Middle frontal gyrus (tissue), 1 donor: ENCODE measurements at regions not wholly inside any gene's neighbourhood (a gene's known extent, or its start where the extent isn't known, plus 50 kb on each side); places are given as distances from the start of the nearest gene placed in this dataset.
A peak's percentile ranks its signal among the peaks of the same experiment; 100 is the strongest.
"Not testable (repeated sequence)": the region's sequence is repeated elsewhere in the genome, so short reads cannot be mapped to it uniquely, and the experiment has no call there.

Source experiments
- DNase-seq: peaks from one replicate; pipeline ENCODE4 v3.0.0-alpha.2; 2015; ENCODE audit warnings: low spot score; ENCODE audit errors: extremely low spot score

DNA sequence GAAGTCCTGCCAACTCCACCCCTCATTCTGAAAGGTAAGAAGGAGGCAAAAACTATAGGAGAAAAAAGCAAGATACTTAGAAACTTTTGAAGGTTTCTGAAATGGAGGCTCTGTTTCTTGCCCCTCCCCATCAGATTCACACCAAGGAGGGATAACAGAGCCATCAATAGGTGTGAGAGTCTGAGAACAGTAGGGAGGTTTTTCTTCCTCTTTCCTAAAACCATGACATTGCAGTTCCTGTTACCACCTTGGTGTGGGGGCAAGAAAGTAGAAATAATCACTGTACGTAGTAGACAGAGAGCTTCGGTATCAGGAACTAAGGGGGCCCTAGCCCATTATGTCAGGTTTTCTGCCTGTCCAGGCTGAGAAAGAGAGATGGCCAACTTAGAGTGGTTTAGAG is 333.3 kb upstream of the SYNCRIP start:
- DNase-seq: no peak

DNA sequence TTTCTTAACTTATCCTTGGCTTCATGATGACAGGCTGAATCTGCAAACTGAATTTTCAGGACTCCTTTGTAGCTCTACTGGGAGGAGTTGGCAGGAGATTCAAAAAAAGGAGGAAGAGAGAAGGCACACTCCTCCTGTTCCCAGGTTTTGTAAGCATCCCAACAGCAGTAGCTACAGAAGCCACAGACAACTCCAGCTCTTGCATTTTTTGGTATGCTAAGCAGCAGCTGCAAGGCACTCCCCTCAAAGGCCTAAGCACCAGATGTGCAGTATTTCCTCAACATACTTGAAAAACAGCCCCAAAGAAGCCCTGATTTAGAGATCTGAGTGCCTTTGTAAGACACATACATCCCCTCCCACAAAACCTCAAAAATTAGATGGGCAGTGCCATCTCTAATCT is 328.6 kb upstream of the SYNCRIP start:
- DNase-seq: no peak

DNA sequence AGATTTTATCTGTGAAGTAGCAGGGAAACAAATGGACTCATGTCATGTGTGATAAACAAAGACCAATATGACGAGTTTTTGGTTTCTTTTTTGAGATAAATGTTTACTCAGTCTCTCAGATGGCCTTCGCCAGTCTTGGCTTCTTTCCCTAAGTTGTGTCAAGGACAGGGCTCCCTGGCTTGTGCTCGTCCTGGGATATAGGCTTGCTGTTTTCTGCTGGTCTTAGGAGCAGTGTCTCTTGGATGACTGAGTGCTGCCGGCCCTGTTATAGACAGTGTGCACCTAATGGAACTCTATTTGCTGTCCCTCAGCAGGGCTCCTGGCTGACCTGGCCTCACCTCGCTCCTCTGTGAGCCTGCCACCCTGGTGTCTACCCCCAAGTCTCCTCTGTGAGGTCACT is 324.1 kb upstream of the SYNCRIP start:
- DNase-seq: no peak

DNA sequence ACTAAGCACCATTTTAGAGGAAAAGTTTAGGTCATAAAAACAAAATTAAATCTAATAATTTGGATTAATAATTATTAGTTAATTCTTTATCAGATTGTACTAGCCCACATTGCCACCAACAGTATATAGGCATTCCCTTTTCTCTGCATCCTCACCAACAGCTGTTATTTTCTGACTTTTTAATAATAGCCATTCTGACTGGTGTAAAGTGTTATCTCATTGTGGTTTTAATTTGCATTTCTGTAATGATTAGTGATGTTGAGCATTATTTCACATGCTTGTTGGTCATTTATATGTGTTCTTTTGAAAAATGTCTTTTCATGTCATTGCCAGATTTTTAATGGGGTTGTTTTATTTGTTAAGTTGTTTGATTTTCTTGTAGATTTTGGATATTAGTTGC is 319.1 kb upstream of the SYNCRIP start:
- no peak for DNase-seq

DNA sequence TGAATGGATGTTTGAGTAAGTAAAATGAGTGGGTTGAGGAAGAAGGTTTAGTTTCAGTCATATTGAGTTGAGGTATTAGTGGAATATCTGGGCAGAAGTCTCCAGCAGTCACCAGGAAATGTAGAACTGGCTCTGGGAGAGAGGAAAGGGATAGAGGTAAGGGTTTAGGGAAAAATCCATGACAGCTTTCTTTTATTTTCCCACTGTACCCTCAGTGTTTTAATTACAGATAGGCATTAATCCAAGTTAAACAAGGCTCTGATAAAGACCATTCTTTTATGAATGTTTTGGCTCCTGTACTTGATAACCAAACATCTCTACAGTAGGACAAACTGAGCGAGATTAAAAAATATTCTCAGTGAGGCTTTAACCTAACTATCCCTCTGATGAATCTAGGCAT is 318.4 kb upstream of the SYNCRIP start:
- no peak for DNase-seq

DNA sequence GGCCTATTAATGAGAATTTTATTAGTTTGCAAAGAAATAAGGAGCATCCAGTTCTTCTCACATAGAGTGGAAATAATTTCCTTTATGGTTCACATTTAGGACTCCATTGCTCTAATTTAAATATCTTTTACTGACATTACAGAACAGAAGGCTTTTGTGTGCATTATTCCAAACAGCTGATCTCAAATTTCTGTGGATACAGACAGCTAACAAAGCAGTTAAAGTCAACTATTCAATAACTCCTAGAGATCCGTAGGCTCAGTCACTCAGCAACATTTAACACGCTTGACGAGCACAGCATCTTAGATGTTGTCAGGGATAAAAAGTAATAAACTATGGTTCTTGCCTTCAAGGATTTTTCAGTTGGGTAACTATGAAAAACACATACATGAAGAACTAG is 305.8 kb upstream of the SYNCRIP start:
- no peak for DNase-seq

DNA sequence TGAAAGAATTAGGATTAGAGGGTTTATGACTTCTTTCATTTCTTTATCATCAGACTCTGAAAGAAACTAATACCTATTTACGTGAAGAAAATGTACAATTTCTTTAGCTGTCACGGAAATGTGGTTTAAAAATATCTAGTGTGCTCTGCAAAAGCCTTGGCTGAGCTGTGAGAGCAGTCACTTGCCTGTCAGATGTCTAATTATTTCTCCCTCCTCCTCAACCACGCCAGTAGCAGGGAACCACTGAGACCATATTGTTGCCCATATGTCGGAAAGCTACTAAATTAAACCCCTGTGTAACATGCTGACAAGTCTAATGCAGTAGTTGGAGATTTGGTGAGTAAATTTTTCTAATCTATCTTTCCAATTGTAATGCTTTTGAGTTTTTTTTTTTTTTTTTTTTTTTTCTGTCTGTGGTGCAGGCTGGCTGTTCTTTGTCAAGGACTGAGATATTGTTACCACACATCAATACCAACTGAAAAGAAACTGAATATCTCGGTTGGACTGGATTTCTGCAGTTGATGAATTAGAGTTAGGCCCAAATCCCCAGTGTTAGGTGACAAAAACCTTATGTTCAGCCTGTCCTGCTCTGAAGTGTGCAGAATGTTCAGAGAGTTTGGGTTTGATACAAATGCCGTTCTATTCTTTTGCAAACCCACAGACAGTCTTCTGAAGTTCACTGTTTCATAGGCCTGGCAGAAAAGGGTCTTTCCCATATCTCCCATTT is 302.9 kb upstream of the SYNCRIP start:
- no peak for DNase-seq

DNA sequence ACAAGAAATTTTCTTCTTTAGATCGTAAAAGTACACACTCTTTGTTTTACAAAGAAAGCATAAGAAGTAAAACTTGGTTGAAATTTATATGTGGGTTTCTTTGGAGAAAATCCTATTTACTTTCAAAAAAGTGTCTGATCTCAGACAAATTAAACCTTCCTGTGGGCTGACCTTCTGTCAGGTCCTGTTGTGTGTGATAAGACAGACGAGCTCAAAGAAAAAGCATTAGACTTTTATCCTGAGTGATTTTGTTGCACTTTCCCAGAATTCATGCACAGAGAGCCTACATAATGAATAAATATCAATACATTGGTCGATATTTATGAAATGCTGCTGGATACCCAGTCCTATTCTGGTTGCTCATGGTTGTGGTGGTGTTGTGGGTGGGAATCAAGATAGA is 302.1 kb upstream of the SYNCRIP start:
- DNase-seq: no peak

DNA sequence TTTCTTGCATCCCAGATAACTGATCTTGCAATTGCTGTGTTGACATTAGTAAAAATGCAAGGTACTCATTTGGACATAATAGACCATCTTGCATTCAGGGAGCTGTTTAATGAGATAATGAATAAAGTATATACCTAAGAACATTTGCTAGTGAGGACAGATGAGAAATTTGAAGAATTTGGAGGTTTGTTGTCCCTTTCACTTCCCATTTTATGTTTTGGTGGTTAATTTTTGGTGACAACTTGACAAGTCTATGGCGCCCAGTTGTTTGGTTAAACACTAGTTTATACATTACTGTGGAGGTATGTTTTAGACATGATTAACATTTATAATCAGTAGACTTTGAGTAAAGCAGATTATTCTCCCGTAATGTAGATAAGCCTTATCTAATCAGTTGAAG is 300.2 kb upstream of the SYNCRIP start:
- no peak for DNase-seq

DNA sequence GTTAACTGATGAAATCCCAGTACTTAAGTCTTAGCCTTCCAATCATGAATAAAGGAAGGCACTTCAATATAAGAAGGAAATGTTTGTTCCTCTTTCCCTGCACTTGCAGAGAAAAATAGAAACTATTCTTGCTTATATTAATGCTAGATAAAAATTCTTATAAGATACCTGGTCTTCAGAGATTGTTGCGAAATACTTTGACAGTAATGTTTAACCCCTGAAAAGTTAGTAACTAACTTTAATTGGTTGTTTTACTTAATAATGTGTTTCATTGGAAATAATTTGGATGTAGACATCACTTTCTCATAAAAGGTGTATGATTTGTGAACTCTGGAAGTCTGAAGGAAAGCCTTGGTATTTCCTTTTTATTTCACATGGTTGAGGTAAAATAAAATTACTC is 294.2 kb upstream of the SYNCRIP start:
- DNase-seq: no peak

DNA sequence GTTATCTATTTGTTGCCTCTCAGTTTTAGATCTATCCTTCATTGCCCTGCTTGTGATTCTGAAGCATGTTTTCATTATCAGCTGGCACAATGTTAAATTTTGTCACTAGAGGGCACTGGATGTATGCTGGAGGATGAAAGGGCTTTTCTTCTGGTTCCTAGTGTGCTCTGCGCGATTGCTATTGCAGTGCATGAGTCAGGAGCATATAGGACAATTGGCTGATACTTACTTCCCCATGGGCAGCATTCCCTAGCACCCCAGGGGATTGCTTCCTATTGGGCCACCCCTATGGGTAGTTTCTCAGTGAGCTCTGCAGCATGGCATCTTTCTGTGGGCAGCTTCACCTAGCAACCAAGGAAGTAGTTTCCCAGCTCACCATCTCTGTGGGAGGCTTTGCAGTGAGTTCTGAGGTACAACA is 280.3 kb upstream of the SYNCRIP start:
- DNase-seq: peak; percentile 52

DNA sequence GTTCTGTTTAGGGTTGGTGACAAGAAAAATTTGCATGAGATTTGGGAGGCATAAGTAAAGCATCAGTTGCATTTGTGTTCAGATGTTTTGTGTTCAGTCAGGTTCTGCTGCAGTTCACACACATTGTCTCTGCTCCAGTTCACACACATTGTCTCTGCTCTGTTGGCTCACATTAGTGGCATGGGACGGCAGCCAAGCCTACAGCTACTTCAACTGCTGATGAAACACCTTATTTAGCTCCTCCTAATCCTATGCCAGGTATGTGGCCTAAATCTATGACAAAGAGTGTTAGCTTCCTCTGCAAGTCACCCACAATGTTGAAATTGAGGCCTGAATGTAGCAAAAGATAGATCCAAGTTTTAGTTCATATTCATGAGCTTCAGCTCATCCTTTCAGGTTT is 278.1 kb upstream of the SYNCRIP start:
- DNase-seq: peak; percentile 18

DNA sequence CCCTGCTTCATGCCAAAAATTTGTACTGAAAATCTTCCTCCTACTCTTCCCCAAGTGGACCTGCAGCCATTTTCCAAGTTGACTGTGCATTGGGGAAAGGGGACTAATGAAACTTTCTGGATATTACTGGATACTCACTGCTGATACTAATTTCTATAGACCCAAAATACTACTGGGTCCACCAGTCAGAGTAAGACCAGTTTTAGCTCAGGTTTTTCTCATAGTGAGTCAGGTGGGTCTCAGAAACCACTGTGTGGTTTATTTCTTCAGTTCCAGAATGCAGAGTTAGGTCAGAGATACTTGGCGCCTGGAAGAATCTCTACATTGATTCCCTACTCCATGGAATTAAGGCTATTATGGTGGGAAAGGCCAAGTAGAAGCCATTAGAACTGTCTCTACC is 274.8 kb upstream of the SYNCRIP start:
- no peak for DNase-seq

DNA sequence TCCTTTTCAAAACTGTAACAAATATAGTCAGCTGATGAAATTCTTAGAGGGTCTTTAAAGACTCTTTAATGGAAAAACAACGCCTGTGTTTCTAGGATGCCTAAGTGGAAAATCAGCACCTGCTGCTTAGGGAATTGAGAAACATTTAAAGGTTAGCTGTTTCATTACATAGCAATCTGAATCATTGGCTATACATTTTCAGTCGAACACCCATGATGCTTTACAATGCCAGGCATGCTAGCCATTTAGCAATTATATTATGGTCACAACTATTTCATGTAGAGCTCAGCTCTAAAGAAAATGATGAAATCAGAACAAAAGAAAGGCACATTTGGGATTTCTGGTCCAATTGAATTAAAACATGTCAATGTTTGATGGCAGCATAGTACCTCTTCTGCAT is 270.3 kb upstream of the SYNCRIP start:
- no peak for DNase-seq

DNA sequence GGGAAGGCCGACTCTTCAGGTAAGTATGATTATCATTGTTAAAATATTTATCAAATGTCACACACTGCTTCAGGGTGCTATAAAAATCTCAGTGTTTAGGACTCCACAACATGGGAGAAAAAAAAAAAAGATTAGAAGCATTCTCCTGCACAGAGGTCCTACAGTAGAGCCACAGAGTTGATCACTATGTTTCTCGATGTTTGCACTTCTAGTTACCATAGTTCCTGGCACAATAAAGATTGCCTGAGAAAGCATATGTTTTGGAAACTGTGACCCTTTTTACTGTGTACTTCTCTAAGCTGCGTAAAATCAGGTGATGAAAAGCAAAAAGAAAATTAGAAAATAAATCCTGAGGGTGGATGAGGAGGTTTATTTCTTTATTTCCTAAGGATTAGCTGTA is 269.9 kb upstream of the SYNCRIP start:
- no peak for DNase-seq

DNA sequence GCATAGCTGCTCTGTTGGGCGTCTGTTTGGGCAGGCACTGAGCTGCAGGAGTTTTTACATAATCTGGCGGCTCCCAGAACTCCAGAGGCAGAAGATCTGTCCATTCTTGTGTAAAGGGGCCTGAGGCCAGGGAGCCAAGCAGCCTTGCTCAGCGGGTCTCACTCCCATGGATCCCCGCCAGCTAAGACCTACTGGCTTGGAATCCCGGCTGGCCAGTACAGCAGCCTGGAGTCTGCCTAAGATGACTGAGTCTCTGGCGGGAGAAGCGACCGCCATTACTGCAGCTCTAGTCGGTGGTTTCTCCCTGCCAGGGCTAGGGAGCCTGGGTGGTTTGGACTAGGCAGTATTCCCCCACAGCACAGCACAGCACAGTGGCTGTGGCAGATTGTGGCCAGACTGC is 268.4 kb upstream of the SYNCRIP start:
- DNase-seq: no peak

DNA sequence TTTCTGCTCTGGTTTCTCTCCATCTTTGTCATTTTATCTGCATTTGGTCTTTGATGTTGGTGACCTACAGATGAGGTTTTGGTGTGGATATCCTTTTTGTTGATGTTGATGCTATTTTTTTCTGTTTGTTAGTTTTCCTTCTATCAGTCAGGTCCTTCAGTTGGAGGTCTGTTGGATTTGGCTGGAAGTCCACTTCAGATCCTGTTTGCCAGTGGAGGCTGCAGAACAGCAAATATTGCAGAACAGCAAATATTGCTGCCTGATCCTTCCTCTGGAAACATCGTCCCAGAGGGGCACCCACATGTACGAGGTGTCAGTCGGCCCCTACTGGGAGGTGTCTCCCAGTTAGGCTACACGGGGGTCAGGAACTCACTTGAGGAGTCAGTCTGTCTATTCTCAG is 265.4 kb upstream of the SYNCRIP start:
- DNase-seq: not testable (repeated sequence)

DNA sequence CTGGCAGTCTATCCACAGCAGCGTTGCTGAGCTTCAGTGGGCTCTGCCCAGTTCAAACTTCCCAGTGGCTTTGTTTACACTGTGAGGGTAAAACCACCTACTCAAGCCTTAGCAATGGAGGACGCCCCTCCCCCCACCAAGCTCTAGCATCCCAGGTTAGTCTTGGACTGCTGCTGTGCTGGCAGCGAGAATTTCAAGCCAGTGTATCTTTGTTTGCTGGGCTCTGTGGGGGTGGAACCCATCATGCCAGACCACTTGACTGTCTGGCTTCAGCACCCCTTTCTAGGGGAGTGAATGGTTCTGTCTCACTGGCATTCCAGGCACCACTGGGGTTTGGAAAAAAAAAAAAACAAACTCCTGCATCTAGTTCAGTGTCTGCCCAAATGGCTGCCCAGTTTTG is 249.7 kb upstream of the SYNCRIP start:
- no peak for DNase-seq

DNA sequence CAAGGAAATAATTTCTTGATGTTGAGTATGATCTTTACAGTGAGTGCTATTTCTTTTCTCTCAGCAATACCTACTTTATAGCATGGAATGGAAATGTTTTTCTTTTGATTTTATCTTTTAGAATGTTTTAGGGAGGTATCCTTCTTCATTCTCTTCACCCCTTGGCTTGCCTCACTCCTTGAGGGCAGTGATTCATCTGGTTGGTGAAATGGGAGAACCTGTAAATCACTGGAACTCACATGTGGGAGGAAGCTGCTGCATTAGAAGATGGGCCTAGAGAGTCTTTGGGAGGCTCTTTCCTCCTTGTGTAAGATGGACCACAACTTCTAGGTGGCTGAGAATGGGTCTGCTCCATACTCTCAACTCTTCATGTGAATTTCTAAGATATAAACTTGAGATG is 244.8 kb upstream of the SYNCRIP start:
- no peak for DNase-seq

DNA sequence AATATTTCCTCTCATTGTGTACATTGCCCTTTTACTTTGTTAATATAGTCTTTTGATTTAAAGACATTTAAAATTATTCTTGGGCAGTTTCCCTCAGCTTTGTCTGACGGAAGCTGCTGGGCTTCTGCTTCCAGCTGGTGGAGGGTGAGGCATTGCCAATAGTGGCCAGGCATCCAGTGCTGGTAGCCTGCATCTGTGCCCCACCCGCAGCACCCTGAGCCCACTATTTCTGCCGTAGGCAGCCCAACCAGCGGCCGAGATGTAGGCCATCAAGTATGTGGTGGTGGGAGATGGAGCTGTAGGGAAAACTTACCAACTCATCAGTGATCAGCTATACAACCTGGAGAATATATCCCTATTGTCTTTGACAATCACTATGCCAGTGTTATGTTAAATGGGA is 226.0 kb upstream of the SYNCRIP start:
- DNase-seq: no peak

DNA sequence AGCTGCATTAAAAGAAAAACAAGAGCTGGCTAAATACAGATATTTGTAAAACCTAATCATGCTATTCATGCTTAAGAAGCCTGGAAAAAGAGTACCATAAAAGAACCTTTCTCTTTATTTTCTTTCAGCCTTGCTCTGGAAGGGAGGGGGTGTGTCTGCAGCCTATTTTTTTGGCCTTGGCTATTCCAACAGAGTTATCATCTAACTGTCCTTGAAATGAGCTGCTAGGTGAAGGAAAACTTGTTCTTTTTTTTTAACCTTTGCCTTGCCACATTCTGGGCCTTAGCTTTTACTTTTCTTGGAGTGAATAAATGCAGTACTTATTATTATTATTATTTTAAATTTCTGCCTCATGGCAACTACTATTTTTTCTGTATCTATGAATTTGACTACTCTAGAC is 224.9 kb upstream of the SYNCRIP start:
- DNase-seq: no peak

DNA sequence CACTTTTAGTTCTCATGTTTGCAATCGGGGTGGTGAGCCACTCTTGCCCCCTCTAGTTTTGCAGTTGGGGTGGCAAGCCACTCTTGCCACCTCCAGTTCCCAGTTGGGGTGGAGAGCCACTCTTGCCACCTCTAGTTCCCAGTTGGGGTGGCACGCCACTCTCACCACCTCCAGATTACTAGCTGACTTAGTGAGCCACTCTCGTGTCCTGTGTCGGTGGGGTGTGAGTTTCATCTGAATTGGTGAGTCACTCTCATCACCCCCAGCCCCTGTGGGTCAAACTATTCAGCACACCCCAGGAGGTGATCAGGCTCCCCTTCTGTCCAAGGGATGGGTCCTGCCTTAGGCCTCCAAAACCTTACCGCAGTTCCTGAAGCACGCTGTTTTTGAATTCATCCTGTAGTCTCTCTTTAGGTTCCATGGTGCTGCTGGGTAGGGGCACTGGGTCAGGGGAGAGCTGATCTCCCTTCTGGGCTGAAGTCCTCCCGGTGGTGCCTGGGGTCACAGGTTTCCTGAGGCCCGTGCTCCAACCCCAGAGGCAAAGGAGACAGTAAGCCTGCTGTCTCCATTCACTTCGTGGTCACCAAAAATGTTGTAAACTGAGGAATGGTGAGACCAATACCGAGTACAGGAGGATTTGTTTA is 224.2 kb upstream of the SYNCRIP start:
- DNase-seq: no peak

DNA sequence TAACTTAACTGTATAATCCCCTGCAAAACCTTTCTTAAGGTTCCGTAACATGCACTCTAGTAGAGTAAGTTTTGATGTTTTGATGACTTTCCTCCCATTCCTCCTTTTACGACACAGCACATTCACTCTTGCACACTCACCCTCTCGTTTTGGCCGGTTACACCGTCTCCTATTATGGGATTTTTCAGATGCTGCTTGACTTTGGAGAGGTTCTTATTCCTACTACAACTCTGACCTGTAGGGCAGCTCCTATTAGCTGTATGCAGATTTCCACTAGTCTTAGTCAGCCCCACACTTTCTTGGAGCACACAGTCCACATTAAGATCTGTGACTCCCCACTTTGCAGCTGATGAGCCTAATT is 223.7 kb upstream of the SYNCRIP start:
- no peak for DNase-seq
